GM21447 (cell line): ENCODE measurements at regions not wholly inside any gene's neighbourhood (a gene's known extent, or its start where the extent isn't known, plus 50 kb on each side); places are given as distances from the start of the nearest gene placed in this dataset.
"Not testable (repeated sequence)": the region's sequence is repeated elsewhere in the genome, so short reads cannot be mapped to it uniquely, and the experiment has no call there.

Experiments used
- ATAC-seq: cut with Tn5 transposase; IDR thresholded peaks from one replicate; pipeline ENCODE4 v1.9.1; 2021; ENCODE audit not compliant: unreplicated experiment

DNA sequence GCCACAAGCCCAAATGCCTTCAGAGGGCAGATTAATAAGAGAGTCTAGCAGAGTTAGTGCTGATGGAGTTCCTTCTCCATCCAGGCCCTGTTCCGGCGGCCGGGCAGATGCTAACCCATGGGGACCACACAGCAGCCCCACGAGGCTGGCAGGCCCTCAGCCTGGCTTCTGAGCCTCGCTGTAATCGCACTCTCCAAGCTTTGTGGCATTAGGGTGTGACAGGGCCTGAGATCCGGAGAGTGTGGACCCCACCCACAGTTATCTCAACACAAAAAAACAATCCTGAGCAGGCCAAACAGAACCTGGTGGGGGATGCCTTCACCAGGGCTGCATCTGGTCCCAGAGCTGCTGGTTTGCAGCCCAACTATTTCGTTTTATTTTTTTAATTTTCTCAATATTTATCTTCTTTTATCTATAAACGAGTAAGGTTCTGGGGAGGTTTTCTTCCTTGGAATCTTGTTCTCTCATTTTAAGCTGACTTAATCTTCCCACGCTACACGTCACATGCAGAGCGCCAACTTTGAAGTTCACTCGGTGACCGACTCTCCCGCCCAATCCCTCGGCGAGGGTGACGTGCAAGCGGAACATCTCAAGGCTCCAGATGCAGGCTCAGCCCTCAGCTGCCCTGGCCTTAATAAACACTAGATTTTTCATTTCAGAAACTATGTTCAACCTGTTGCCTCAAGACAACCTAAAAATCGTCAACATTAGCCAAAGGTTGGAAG lies 372.4 kb downstream of the BCL2L11 start:
- not testable (repeated sequence) for ATAC-seq

DNA sequence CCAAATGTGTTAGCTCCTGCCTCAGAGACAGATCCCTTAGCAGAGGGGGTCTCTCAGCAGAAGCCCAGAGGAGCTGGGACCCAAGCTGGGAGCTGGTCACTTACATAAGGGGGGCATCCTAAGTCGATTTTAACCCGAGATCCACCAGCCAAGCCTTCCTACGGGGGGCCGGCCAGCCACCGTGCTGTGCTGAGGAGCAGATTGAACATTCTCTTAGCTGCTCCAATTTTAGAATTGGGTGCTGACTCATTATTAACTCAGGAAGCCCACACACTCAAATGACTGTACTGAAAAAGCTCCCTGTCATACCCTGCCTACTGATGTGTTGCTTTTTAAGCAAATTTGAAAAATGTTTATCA lies 373.0 kb downstream of the BCL2L11 start:
- ATAC-seq, result peak; percentile 68

DNA sequence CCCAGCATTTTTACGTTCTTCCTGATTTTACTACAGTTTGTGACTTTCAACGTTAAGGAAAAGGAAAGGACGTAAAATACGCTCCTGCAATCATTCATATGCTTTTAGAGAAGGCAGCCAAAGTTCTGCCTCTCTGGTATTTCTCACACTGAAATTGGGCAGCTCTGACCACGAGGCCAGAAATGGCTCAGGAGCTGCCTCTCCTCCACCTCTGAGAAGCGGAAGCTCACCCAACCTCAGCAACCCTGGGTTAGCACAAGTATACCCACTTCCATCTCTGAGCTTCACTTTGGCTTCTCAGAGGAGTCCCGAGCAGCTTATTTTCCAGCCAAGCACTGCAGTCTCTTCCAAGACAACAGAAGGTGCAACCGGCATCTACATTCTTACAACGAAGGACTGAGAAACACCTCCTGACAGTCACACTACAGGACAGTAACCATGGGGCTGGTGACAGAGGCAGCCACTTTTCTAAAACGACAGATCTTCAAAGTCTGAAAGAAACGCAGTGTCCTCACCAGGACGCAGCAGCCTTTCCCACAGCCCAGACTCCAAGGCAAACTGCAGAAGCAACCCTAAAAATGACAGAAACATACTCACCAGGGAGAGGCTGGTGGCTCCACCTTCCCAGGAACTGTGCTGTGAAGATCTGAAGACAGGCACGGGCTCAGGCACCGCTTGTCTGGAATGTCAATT lies 373.7 kb downstream of the BCL2L11 start:
- peak; percentile 41 for ATAC-seq

DNA sequence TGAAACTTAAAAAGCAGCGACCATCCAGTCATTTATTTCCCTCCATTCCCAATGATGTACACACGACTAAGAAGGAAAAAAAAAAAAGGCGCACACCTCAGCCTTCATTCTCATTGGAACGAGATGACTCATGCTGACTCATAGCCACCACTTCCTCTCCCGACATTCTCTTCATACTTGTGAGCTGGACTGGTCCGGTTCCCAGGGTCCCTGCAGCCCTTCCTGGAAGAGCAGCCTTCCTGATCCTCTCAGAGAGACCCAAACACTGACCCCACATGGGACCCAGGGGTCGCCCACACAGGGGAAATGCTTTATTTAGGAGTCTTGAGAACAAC lies 374.2 kb downstream of the BCL2L11 start:
- ATAC-seq, result peak; percentile 62

DNA sequence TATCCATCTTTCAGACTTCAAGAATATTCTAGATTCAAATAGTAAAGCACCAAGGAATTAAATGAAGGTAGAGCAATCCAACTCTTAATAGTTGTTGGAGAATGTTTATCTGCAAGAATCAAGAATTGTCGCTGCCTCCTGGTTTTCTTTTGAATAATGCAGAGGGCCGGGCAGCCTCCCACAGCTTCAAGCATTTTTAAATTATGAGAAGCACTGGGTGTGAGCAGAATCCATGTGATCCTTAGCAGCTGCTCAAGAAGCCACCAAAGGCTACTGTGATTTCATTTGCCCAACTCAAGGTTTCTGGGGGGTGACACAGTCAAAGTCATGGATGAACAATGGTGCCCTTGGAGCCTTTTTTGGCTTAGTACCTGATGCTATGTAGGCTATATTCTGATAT lies 374.9 kb downstream of the BCL2L11 start:
- ATAC-seq, result not testable (repeated sequence)

DNA sequence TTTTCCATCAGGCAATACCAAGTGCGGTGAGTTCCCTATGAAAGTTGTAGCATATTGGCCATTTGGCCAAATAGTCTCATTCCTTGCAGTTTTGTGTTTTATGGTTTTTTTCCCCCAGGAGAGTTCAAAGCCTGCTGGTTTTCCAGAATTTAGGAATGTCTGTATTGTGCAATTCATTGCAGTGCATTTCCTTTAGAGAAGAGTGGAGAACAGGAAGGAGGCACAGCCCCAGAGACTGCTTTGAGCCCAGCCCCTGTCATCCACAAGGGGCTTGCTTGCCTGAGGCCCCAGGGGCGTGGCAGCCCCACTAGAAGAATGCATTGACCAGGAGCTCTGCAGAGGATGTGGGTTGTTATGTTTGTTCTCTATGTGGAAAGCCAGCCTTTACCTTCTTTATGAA lies 375.5 kb downstream of the BCL2L11 start:
- not testable (repeated sequence) for ATAC-seq

DNA sequence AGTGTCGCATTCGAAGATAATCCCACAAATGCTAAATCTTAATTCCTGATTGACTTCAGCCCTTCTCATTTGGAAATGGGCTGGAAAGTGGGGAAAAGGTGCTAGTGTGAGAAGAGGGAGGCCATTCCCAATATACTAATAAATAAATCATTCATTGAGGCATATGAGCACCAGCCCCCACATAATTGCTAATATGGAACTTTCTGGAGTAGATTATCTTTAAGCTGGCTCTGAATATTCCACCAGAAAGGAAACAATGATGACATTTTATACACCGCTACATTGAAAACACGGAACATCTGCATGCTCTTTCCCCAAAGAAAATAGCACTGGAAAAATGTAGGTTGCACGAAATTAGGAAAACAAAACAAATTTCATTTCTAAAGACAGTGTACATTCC lies 376.1 kb downstream of the BCL2L11 start:
- ATAC-seq, result not testable (repeated sequence)

DNA sequence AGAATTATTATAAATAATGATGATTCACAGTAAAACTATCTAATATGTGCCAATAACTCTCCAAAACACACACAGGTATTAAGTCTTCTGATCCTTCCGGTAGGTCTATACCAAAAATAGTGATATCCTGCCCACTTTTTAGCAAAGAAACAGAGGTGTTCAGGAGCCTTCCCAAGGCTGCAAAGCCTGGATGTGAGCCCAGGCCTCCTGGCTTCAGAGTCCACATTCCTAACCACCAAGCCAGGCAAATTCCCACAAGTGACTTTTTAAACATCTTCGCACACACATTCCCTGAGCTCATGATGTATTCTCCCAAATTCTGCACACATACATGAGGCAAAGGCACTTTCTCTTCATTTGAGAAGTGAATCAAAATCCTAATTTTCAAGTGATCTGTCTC lies 376.6 kb downstream of the BCL2L11 start:
- ATAC-seq, result not testable (repeated sequence)

DNA sequence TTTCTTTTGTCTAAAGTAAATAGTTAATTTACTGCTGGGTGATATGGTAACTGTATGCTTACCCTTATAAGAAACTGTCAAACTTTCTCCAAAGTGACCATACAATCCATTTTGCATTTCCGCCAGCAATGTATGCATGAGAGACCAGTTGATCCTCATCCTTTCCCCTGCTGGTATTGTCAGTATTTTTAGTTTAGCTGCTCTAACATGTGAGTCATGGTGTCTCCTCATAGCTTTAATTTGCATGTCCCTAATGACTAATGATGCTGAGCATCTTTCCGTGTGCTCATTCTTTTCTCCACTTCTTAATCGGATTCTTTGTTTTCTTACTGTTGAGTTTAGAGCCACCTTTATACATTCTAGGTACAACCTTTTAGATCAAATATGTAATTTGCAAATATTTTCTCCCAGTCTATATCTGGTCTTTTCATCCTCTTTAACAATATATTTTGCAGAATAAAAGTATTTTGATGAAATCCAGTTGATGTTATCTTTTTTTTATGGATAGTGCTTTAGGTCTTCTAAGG lies 379.9 kb downstream of the BCL2L11 start:
- not testable (repeated sequence) for ATAC-seq

DNA sequence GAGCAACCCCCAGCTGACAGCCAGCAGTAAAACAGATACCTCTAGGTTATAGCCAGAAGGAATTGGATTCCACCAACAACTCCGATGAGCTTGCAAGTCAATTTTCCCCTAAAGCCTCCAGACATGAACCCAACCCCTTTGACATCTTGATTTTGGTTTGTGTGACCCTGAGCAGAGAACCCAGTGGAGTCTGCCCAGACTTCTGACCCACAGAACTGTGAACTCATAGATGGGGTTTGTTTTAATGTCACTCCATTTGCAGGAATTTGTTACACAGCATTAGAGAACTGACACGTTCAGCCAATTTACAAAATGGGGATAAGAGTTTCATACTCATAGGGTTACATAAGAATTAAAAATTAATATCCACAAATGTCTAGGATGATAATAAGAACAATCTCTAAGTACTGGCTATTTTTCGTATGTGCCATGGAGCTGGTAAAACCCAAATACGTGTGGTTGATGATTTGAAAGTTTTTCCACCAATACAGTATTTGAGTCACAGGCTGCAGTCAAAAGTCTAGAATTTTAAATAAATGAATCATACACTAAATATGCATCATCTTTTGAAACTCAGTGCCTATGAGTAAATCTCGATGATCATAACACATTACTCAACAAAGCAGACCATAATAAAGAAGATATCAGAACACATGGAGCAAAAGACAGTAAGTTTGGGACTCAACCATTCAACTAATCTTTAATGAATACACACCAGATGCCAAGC lies 380.0 kb downstream of the ANAPC1 start:
- ATAC-seq, result not testable (repeated sequence)

DNA sequence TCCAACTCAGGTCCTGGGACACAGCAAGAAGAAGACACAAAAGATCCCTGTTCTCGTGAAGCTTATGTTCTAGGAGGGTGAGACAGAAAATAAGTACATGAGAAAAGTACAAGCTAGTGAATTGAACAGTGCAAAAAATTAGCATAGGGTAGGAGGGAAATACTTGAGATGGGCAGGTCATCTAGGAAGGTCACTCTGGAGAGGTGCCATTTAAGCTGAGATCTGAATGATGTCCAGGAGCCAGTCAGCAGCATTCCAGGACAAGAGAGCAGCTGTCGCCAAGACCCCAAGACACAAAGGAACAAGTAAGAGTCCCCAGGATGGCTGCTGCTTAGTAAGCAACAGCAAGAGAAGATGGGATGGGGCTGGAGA lies 379.4 kb downstream of the ANAPC1 start:
- ATAC-seq, result not testable (repeated sequence)

DNA sequence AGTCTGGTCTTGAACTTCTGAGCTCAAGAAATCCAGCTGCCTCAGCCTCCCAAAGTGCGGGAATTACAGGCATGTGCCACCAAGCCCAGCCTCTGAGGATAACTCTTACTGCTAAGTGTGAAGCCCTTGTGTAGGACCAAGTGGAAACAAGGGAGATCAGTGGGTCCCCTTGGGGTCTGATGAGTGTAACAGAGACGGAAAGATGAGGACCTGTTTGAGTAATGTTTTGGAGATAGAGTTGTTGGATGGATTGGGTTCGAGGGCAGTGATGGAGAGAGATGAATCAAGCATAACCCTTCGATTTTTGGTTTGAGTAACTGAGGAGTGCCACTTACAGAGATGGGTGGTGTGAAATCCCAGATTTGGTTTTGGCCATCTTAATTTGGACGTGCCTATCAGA lies 378.7 kb downstream of the ANAPC1 start:
- ATAC-seq, result not testable (repeated sequence)

DNA sequence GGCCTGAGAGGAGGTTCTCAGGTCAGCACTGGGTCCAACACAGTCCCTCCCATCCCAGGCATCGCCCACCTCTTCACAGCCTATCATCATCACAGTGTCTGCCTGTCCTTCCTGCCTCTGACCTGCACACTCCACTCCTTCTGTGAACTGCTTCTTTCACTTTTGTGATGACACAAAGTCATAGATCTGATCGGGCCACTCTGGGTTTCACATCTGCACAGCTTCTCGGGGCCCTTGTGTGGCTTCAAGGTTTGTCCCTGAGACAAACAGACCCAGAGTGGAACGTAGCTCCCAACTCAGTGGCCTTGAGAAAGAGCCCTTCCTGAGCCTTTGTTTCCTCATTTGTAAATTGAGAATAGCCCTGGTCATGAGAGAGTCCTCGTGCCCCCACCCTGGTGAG lies 377.1 kb downstream of the ANAPC1 start:
- ATAC-seq, result peak; percentile 96

DNA sequence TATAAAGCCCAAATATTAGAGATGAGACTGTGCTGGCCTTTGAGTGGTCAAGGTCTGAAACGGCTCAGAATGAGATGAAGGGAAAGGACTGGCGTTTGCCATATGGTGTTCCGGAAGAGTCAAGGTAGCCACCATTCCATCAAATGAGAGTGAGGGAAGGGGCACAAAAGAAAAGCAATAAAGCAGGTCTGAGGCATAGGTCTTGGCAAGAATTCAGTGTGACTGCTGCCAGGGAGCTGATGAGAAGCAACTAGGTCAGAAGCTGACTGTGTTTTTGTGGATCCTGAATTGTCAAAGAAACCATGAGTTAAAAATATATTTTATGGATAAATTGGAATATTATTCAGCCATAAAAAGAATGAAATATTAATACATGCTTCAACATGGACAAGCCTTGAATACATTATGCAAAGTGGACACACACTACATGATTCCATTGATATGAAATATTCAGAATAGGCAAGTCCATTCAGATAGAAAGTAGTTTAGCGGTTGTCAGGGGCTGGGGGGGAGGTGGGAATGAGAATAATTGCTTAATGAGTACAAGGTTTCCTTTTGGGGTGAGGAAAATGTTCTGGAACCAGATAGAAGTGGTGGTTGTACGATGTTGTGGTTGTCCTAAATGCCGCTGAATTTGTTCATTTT lies 374.6 kb downstream of the ANAPC1 start:
- not testable (repeated sequence) for ATAC-seq

DNA sequence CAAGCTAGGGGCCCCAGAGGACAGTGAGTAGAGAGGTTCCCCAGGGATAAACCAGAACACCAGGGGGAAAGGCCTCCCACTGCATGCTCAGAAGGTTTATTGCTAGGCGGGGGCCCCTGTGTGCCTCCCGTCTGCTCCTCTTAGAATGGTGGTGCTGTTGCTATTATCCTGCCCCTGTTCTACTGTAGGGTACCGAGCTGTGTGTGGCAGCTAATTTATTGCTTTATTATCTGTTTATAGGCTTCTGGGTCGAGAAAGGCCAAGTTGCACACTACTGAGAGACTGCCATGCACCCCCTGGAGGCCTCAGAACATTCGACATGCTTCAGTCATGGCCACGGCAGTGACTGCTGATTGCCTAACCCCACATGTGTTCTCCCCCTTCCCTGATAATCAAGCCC lies 373.6 kb downstream of the ANAPC1 start:
- ATAC-seq, result not testable (repeated sequence)

DNA sequence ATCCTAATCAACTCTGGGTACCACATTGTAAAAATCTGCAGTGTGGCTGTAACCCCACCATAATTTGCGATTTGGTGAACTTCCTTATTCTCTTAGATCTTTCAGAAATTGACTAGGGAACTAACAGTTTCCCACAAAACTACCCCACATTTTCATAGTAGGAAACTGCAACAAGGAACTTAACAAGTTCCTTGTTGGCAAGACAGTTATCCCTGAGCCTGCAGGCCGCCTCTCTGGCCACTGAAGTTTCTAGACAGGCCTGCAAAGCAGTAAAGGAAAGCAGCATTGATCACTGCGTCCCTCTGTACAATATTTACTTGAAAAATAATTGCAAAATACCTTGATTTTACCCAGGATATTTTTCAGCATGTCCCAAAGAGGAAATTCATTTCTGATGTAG lies 372.9 kb downstream of the ANAPC1 start:
- ATAC-seq, result not testable (repeated sequence)

DNA sequence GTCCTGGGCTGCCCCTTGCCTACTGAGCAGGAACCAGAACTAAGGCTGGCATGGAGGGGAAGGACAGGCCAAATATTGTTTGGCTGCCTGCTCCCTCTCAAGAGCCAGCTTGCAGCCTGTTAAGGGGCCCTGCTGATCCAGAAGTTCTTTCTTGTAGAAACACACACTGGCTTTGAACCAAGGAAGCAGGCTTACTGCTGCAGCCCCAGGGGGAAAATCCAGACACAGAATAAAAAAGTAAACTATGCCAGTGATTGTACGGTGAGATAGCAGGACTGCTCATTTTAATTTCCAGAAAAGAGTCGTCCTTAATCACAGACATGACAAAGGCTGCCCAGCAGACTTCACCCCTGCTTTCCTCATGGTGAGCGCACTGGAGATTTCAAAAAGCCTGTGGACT lies 371.6 kb downstream of the ANAPC1 start:
- ATAC-seq, result not testable (repeated sequence)

DNA sequence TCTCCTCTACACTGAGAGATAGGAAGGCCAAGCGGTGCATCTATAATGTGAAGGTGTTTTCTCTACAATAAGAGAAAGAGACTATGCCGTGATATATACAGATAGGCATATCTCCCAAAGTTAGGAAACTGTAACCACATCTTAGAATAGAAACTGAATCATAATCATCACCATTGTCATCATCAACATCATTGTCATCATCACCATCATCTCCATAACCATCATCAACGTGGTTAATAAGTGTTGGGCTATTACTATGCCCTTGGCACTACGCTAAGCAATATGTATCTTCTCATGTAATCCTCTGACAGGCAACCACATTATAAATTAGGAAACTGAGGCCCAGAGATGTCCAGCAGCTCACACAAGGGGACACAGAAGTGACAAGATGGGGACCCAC lies 369.9 kb downstream of the ANAPC1 start:
- ATAC-seq, result not testable (repeated sequence)

DNA sequence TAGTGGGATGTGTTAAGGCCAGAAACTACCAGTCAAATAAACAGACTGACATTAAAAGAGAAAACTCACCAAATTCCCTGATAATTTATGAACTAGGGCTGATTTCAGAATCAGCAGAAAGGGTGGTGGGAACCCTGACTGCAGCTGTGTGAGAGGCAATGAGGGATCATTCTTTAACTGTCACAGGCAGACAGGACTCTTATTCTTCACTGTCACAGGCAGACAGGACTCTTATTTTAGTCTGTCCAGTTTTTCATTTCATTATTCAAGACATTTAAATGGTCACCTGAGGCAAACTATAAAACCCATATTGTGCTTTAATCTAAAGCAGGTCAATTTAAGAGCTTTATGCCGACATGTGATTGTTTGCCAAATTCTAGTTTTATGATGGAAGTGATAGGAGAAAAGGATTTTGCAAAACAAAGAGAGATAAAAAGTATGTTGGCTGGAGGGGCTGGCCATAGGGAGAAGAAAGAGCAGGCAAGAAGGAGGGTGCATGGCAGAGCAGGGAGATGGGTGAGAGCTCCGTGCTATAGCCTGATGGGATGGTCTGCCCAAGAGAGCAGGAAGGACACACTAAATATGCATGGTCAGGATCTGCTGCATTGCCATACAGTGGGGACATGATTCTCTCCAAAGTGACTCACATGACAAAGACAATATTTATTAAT lies 366.8 kb downstream of the ANAPC1 start:
- ATAC-seq, result not testable (repeated sequence)

DNA sequence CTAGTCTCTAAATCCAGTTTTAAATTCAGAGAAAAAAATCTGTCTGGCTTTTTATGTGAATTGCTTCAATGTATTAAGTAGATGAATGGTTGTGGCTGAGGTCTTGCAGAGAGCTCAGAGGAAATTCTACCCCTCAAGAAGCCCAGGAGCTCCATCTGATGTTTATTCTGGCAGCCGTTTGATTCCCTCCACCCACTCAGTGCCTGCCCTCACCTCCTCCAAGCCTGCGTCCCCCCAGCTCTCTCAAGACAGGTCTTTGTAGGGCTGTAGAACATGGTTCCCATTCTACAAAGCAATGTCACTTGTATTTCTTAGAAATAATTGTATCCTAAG lies 366.3 kb downstream of the ANAPC1 start:
- not testable (repeated sequence) for ATAC-seq

DNA sequence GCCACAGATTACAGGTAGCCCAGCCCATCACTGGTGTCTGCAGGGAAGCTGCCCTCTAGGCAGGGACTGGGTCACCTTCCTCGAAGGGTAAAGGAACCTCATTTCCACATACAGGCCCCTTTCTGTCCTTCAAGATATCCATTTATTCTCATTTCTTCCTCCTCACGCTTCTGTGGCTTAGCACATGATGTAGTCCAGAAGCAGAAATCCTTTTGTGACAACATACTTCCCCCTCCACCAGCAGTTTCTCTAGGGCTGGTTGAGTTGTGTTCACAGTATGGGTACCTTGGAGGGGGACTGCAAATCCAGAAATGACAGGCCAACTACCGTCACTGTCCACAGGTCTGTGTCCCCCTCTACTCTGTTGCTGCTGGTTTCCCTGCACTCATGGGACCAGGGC lies 364.9 kb downstream of the ANAPC1 start:
- ATAC-seq, result no peak
